GM19239 (cell line): ENCODE measurements at regions not wholly inside any gene's neighbourhood (a gene's known extent, or its start where the extent isn't known, plus 50 kb on each side); places are given as distances from the start of the nearest gene placed in this dataset.
"Not testable (repeated sequence)": the region's sequence is repeated elsewhere in the genome, so short reads cannot be mapped to it uniquely, and the experiment has no call there.

ENCODE experiments used
- DNase-seq: peaks from one replicate; pipeline ENCODE4 v3.0.0; 2011; ENCODE audit warnings: low spot score; ENCODE audit not compliant: insufficient read length
- FAIRE-seq: peaks from 2 replicates; lab custom pipeline; 2011; peaks lifted over from hg19 to GRCh38; lab: Jason Lieb, UNC

DNA sequence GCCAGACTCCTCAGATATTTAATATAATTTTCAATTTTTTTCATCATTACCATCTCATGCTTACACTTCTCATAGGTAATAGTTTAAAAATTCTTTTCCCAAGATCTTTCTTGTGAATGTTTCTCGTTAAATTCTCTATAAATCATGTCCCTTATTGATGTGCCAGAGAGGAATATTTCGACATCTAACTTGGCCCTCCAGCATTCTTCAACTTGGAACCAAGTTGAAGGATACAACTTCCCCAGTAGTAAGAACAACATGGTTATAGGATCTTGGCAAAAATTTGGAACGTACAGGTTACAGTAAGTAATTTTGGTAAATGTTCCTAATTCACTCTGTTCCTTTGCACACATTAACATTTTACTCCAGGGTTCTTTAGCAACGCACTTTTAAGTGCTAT is 731.8 kb downstream of the CDH11 start:
- no peak for FAIRE-seq
- DNase-seq = no peak

- FAIRE-seq = no peak
- no peak for DNase-seq
Measured at GRCh38 chr16:64384636-64385035, 737.2 kb downstream of the CDH11 start.

DNA sequence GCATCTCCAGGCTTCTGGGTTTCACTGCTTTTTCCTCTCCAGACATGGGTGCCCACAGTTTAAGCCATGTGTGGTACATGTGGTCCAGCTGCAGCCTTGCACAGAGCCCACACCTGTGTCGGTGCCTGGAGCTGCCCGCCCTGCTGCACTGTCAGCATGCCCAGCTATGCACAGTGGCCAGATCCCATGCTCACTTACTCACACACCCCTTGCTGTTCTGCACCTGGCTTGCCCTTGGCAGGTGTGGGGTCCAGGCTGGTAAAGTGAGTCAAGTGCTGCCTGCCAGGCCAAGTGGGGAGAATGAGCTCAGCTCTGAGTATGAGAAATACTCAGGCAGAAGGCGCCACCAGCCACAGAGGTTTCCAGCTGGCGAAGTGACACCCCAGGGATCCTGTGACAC is 739.9 kb downstream of the CDH11 start:
- DNase-seq = no peak
- no peak for FAIRE-seq

DNA sequence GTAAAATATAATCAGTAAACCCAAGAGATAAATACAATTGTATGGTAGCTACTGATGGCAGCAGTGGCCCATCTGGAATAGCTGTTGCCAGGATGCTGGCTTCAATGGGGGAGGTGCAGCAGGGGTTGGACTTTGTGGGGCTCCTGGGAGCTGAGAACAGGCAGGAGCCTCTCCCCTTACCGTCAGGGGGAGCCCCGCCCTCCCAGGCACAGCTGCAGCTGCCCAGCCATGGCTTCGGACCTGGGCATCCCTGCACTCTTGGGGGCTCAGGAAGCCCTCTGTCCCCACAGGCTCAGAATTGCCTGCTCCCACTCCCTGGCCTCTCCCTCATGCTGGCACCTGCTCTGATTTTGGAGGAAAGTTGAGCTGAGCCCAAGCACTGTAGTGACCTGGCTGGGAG is 741.1 kb downstream of the CDH11 start:
- DNase-seq = no peak
- no peak for FAIRE-seq

DNA sequence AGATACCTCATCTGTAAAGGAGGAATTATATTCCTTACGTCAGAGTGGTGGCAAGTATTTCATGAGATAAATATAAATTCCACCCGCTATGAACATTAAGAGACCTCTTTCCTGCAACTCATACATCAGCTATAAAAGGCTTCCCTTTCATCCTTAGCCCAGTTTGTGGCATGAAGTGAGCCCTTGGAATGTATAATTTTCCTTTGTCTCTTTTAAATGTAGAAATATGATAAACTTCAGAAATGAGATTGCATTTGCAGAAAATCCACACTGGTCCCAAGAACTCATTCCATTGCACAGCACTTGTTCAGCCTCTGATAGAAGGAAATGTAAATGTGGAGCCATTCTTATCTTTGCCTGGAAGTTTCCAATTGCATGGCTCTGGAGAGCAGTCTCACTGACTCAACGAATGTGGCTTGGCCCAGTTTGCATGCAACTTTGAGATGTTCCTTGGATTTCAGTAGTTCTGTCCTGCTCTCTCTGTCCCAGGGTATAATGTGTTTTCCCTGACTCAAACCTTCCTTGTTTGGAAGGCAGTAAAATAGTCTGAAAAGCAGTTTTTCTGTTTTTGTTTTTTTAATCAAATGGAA is 746.4 kb downstream of the CDH11 start:
- DNase-seq (no peak), FAIRE-seq (no peak)

DNA sequence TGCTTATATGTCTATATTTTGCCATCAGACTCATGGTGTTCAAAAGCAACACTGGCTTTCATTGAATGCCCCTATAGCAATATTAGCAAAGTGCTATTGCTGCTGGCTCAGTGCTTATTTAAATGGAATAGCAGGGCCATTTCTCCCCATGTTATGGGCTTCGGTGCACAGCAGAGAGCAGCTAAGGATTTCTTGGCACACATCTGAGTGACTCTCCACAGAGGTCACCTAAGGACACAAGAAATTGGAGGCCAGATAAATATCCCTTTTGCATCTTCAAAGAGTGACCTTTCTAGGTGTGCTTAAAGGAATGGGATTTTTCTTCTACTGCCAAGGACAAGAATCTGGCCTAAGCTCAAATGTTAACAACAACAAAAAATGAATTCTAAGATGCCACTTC is 751.8 kb downstream of the CDH11 start:
- FAIRE-seq (no peak), DNase-seq (no peak)

GRCh38 chr16:64365448-64365931 is 756.4 kb downstream of the CDH11 start:
- FAIRE-seq (no peak), DNase-seq (no peak)

DNA sequence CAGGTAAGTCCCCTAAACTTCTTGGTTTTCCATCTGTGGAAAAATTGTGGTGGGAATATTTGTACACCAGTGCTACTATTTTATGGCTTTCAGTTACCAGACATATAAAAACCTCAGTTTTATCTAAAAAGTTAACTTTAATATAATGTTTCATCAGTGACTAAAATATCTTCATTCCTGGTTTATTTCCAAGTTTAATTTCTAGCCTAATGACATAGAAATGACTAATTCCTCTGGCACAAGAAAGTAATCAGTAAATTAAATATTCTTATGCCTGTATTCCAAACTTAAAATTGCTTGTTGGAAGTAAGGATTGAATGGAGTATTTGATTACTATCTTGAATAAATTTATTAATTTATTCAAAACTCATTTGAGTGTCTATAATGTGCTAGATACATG is 757.0 kb downstream of the CDH11 start:
- no peak for FAIRE-seq
- no peak for DNase-seq

DNA sequence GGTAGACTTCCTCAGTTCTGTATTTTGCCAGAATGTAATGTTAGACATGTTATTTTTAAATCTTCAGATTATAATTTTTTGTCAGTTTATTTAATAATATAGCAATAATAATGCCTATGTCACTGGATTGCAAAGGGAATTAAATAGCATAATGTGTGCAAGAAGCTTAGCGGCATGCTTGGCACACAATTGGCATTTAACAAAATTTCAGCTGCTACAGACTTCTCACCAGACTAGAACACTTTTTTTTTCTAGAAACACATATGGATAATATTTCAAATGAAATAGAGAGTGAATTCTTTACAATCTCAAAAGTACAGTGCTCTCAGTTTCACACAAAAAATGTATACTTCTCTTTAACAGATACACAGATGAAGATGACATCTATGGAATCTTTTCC is 757.4 kb downstream of the CDH11 start:
- DNase-seq (no peak), FAIRE-seq (no peak)

DNA sequence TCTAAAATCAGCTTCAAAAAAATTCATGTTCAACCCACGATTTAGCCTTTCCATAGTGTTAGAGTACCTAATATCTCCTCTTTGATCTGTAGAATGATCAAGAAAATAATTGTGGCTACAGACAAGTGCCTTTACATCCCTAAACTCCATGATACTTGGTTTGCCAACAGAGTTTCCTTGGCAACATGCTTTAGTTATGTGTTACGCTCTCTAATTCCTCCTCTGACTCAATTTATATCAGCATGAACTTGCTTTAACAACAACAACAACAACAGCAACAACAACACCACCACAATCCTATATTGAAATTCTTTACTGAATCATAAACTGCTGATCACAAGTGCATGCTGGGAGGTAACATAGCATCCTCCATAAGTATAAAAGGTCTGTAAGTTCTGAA is 757.8 kb downstream of the CDH11 start:
- FAIRE-seq (no peak), DNase-seq (no peak)

DNA sequence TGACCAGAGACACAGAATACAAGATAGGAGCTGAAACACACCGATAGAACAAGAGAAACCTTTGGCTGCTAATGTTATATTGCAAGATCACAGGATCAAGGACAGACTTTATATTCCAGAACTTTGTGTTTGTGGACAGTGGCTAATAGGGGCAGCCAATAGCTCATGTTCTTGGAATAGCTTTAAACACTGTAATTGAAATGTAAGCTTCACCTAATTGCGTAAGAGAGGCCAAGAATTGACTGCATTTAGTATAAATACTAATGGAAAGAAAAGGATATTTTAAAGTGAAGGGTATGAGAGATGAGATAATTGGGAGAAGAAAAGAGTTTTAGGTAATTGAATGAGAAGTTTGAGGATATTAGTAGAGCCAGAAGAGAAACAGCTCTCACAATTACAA is 758.8 kb downstream of the CDH11 start:
- DNase-seq = no peak
- no peak for FAIRE-seq

DNA sequence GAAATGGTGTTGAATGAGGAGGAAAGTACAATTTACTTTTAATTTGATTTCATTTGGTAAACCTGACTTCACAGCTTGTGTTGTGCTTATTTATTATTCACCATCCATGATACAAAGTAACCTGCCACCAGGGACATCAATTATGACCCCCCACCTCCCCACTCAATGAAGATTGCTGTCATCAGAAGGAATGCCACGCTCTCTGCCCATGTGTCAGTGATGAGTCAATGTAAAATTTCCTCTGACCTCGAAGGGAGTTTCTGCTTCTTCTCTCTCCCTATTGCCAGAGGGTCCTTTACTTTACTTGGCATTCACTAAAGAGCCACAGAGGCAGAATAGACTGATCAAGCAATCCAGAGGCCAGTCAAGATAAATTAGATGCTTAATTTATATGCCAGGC is 759.7 kb downstream of the CDH11 start:
- DNase-seq = no peak
- FAIRE-seq = no peak

GRCh38 chr16:64361753-64362152 is 760.1 kb downstream of the CDH11 start:
- DNase-seq (no peak), FAIRE-seq (no peak)

DNA sequence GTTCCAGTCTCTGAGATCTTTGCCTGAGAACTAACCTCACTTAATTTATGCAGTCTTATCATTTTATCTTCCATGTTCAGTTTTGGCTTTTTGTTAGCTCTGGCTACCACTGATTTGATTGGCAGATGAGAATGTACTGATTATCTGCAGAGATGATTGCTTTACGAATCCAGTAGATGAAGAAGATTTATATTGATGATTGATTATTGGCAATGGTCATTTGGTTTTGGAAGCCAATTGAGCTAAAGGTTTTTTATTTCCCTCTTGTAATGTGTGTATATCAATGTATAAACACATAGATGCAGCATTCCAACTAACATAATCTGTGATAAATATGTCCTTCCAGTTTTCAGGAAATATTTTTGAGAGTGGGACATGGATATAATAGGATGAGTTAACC is 763.6 kb downstream of the CDH11 start:
- FAIRE-seq (no peak), DNase-seq (no peak)

DNA sequence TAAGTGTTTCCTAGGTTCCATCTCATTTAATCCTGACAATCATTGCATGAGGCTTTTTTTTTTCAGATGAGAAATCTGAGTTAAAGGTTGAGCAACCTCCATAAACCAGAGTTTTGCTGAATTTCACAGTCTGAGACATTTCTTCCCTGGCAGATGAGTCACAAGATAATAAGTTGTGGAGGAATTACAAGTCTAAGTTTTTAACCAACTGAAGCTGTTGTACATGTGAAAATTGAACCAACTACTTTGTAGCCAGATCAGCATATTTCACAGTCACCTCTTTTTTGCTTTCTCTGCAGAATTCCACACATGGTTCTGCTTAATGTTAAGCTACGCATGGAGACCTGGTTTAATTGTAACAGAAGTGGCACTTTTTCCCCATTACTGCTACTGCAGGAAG is 765.6 kb downstream of the CDH11 start:
- DNase-seq = no peak

DNA sequence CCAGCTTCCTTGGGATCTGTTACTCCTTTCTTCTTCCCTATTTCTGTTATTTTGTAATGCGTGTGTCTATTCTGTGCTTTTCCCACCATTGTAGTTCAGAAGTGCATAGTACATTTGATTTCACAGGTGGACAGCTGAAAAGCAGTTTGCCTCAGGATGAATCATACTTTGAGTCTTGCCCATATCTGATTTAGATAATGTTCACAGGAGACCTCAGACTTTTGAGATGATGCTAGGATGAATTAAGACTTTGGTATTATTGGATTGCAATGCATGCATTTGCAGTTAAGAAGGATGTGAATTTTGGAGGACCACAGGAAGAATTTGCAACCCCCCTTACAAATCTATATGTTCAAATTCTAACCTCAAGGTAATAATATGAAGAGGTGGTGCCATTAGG is 769.6 kb downstream of the CDH11 start:
- no peak for DNase-seq
- no peak for FAIRE-seq

More for the DNA sequence above, 765.6 kb downstream of the CDH11 start:
- FAIRE-seq = no peak

GRCh38 chr16:64351121-64351520 is 770.7 kb downstream of the CDH11 start:
- DNase-seq = no peak
- no peak for FAIRE-seq

- no peak for DNase-seq
- no peak for FAIRE-seq
Measured at GRCh38 chr16:64346080-64346479, 775.8 kb downstream of the CDH11 start.

GRCh38 chr16:64345142-64345541 is 776.7 kb downstream of the CDH11 start:
- no peak for DNase-seq
- FAIRE-seq = no peak

DNA sequence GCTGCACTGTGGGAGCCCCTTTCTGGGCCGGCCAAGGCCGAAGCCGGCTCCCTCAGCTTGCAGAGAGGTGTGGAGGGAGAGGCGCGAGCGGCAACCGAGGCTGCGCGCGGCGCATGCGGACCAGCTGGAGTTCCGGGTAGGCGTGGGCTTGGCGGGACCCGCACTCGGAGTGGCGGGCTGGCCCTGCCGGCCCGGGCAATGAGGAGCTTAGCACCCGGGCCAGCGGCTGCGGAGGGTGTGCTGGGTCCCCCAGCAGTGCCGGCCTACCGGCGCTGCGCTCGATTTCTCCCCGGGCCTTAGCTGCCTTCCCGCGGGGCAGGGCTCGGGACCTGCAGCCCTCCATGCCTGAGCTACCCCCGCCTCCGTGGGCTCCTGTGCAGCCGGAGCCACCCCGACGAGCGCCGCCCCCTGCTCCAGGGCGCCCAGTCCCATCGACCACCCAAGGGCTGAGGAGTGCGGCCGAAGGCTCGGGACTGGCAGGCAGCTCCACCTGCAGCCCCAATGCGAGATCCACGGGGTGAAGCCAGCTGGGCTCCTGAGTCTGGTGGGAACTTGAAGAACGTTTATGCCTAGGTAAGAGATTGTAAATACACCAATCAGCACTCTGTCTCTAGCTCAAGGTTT is 777.9 kb downstream of the CDH11 start:
- not testable (repeated sequence) for DNase-seq, FAIRE-seq

- FAIRE-seq (no peak), DNase-seq (no peak)
Measured at GRCh38 chr16:64343061-64343819, 778.6 kb downstream of the CDH11 start.
